Mammary epithelial cell (primary cell): ENCODE measurements at regions not wholly inside any gene's neighbourhood (a gene's known extent, or its start where the extent isn't known, plus 50 kb on each side); places are given as distances from the start of the nearest gene placed in this dataset.

ENCODE experiments used
- CTCF ChIP-seq, 2 donors: IDR thresholded peaks in 1 of 2; conservative IDR thresholded peaks in 1 of 2; 2 replicates each; pipeline ENCODE4 v1.5.1; 2011 to 2012; ENCODE audit warnings: inconsistent platforms in 2 of 2, low read length in 2 of 2, mild to moderate bottlenecking in 2 of 2, control low read depth in 1 of 2, low read depth in 1 of 2; ENCODE audit not compliant: insufficient read depth in 1 of 2; ENCODE audit errors: extremely low read depth in 1 of 2
- EZH2 ChIP-seq: IDR thresholded peaks from 2 replicates; pipeline ENCODE4 v1.6.1; 2012; ENCODE audit warnings: low read length, inconsistent platforms, borderline replicate concordance

GRCh38 chr1:30010506-30011106 lies 712.8 kb downstream of the MATN1 start:
- TF ChIP-seq CTCF (conservative IDR thresholded peaks at IDR 0.05 in 1 of 2, IDR thresholded peaks at IDR 0.05 in 1 of 2; ENCODE audit: extremely low read depth in 1 of 2, insufficient read depth in 1 of 2, low read depth in 1 of 2, low read length in 2 of 2) (no peak), EZH2 (no peak)
